ENCODE measurements at regions not wholly inside any gene's neighbourhood (a gene's known extent, or its start where the extent isn't known, plus 50 kb on each side); places are given as distances from the start of the nearest gene placed in this dataset.

GRCh38 chr9:80359941-80360881 is 788.4 kb downstream of the TLE4 start:
- DNase-seq (ENCODE audit: low spot score) (no peak), FAIRE-seq (no peak), ATAC-seq (no peak)
- ChIA-PET POLR2A (no interaction called here), CTCF (ENCODE audit: low intra/inter-chr PET ratio, low total read pairs) (no interaction called here)
- Histone ChIP-seq H3K4me2 (ENCODE audit: low read depth, low read length) (no peak overlapping the region), H3K36me3 (replicated peaks in 1 of 2; ENCODE audit: control insufficient read depth in 1 of 2, insufficient read depth in 2 of 2, low read length in 2 of 2) (no peaks in the 10 kb centered on the region), H3K4me3 (replicated peaks in 1 of 3; ENCODE audit: insufficient read depth in 1 of 3, low read depth in 2 of 3, low read length in 3 of 3) (no peak overlapping the region), H3K9ac (ENCODE audit: insufficient read depth, low read depth, low read length) (no peak overlapping the region), H3K4me1 (ENCODE audit: insufficient read depth, low read length) (no peaks in the 10 kb centered on the region), H3K79me2 (ENCODE audit: insufficient read depth, low read length) (no peaks in the 10 kb centered on the region), H2AFZ (ENCODE audit: low read length) (no peak overlapping the region), H3K9me3 (ENCODE audit: low read length) (peaks cover 77% of the 10 kb centered on the region), H4K20me1 (ENCODE audit: insufficient read depth, low read length) (no peaks in the 10 kb centered on the region), H3K27me3 (ENCODE audit: control insufficient read depth in 1 of 2, insufficient read depth in 2 of 2, low read length in 2 of 2) (no peaks in the 10 kb centered on the region), H3K27ac (ENCODE audit: extremely low read length, insufficient read depth, low read length) (no peak overlapping the region)
- 57% methylated on average over 8 of the region's 35 CpGs for WGBS (ENCODE audit: low lambda C conversion rate)
- no TSS peak for BruUV-seq (replicated peaks)
- intact Hi-C loops (cut with micrococcal nuclease; ENCODE audit: unreplicated experiment) (no loop called here), in situ Hi-C loops (cut with HindIII; ENCODE audit: extremely low pct_ligation_motif_present, low pct_unique_long_range_greater_than_20kb) (no loop called here)
- TF ChIP-seq ZNF337 (CRISPR knock-in tag; IDR thresholded peaks at IDR 0.05; ENCODE audit: borderline replicate concordance, low read depth) (no peak), TFE3 (CRISPR knock-in tag; IDR thresholded peaks at IDR 0.05) (no peak), ZBTB40 (IDR thresholded peaks at IDR 0.05) (no peak), ZBTB40 (CRISPR knock-in tag; IDR thresholded peaks at IDR 0.05) (no peak), ZZZ3 (CRISPR knock-in tag; IDR thresholded peaks at IDR 0.05; ENCODE audit: borderline replicate concordance) (no peak), DRAP1 (CRISPR knock-in tag; IDR thresholded peaks at IDR 0.05) (no peak), PHB2 (IDR thresholded peaks at IDR 0.05; ENCODE audit: partially characterized antibody) (no peak), ZNF678 (CRISPR knock-in tag; IDR thresholded peaks at IDR 0.05) (no peak), KDM5B (CRISPR knock-in tag; IDR thresholded peaks at IDR 0.05; ENCODE audit: borderline replicate concordance) (no peak), ZNF556 (CRISPR knock-in tag; IDR thresholded peaks at IDR 0.05; ENCODE audit: borderline replicate concordance) (no peak), FOXP4 (CRISPR knock-in tag; IDR thresholded peaks at IDR 0.05) (no peak)
